Activated naive CD4-positive, alpha-beta T cell treated with anti-CD3 and anti-CD28 coated beads, Interleukin-2, amount 50 U/mL, for 16 hours (primary cell): ENCODE measurements at regions not wholly inside any gene's neighbourhood (a gene's known extent, or its start where the extent isn't known, plus 50 kb on each side); places are given as distances from the start of the nearest gene placed in this dataset.
"Not testable (repeated sequence)": the region's sequence is repeated elsewhere in the genome, so short reads cannot be mapped to it uniquely, and the experiment has no call there.

ENCODE experiments used
- DNase-seq: peaks from one replicate; pipeline ENCODE4 v3.0.0-alpha.2; 2020

GRCh38 chr7:25069900-25070443, 55.1 kb downstream of the CYCS start:
- DNase-seq = peak; percentile 24

- no peak for DNase-seq
These were observed 56.4 kb downstream of the CYCS start for GRCh38 chr7:25068502-25069213.

GRCh38 chr7:25067726-25068501, 57.1 kb downstream of the CYCS start:
- DNase-seq = no peak

GRCh38 chr7:25066253-25066652, 58.8 kb downstream of the CYCS start:
- no peak for DNase-seq

- DNase-seq = no peak
These were observed 62.7 kb downstream of the CYCS start for GRCh38 chr7:25062380-25062779.

- no peak for DNase-seq
These were observed 64.5 kb downstream of the CYCS start for GRCh38 chr7:25060487-25061055.

GRCh38 chr7:25059576-25059975, 65.5 kb downstream of the CYCS start:
- no peak for DNase-seq

GRCh38 chr7:25056368-25056767, 68.7 kb downstream of the CYCS start:
- DNase-seq = no peak

- DNase-seq = no peak
These were observed 69.4 kb downstream of the CYCS start for GRCh38 chr7:25055520-25056220.

GRCh38 chr7:25054819-25055519, 70.1 kb downstream of the CYCS start:
- no peak for DNase-seq

- no peak for DNase-seq
These were observed 70.2 kb upstream of the OSBPL3 start for GRCh38 chr7:25050223-25050622.

GRCh38 chr7:25048444-25048834, 68.5 kb upstream of the OSBPL3 start:
- DNase-seq = no peak

- not testable (repeated sequence) for DNase-seq
These were observed 67.8 kb upstream of the OSBPL3 start for GRCh38 chr7:25047571-25048443.

- no peak for DNase-seq
These were observed 57.3 kb upstream of the OSBPL3 start for GRCh38 chr7:25037325-25037724.

- no peak for DNase-seq
These were observed 55.3 kb upstream of the OSBPL3 start for GRCh38 chr7:25035274-25035673.

GRCh38 chr7:25034136-25034535, 54.2 kb upstream of the OSBPL3 start:
- DNase-seq = no peak

- DNase-seq = no peak
These were observed 53.1 kb upstream of the OSBPL3 start for GRCh38 chr7:25032774-25033743.

GRCh38 chr7:25031432-25031831, 51.5 kb upstream of the OSBPL3 start:
- no peak for DNase-seq

- DNase-seq = no peak
These were observed 51.0 kb upstream of the OSBPL3 start for GRCh38 chr7:25031007-25031406.
